Mesenchymal stem cell (in vitro differentiated cells and primary cell): ENCODE measurements at regions not wholly inside any gene's neighbourhood (a gene's known extent, or its start where the extent isn't known, plus 50 kb on each side); places are given as distances from the start of the nearest gene placed in this dataset.

Source experiments
- DNase-seq: peaks from one replicate; pipeline ENCODE4 v3.0.0-alpha.2; 2013
- H2AFZ ChIP-seq: one replicate; pipeline ENCODE4 v1.6.1; 2013; ENCODE audit warnings: low read depth, mild to moderate bottlenecking, control low read depth, inconsistent platforms, low read length, moderate library complexity
- H2AK5ac ChIP-seq: 2 replicates; pipeline ENCODE4 v1.6.1; 2013; ENCODE audit warnings: low read length, moderate library complexity, mild to moderate bottlenecking, inconsistent platforms; ENCODE audit not compliant: severe bottlenecking
- H2BK120ac ChIP-seq: one replicate; pipeline ENCODE4 v1.6.1; 2013; ENCODE audit warnings: low read depth, mild to moderate bottlenecking, inconsistent platforms, low read length, moderate library complexity
- H2BK12ac ChIP-seq, 2 experiments: one replicate each; pipeline ENCODE4 v1.6.1; 2013; ENCODE audit warnings: inconsistent platforms in 2 of 2, low read length in 2 of 2, mild to moderate bottlenecking in 2 of 2, moderate library complexity in 2 of 2, control low read depth in 1 of 2
- H2BK15ac ChIP-seq: one replicate; pipeline ENCODE4 v1.6.1; 2013; ENCODE audit warnings: mild to moderate bottlenecking, low read depth, inconsistent platforms; ENCODE audit not compliant: poor library complexity, severe bottlenecking
- H2BK5ac ChIP-seq: 2 replicates; pipeline ENCODE4 v1.6.1; 2013; ENCODE audit warnings: low read depth, mild to moderate bottlenecking, low read length, control low read depth, inconsistent platforms; ENCODE audit not compliant: poor library complexity, severe bottlenecking
- H3K14ac ChIP-seq, 2 experiments: one replicate each; pipeline ENCODE4 v1.6.1; 2013; ENCODE audit warnings: inconsistent platforms in 2 of 2, low read length in 2 of 2, control low read depth in 1 of 2, mild to moderate bottlenecking in 1 of 2, moderate library complexity in 1 of 2
- H3K18ac ChIP-seq, 2 experiments: one replicate each; pipeline ENCODE4 v1.6.1; 2013; ENCODE audit warnings: inconsistent platforms in 2 of 2, low read length in 2 of 2, control low read depth in 1 of 2, low read depth in 1 of 2, mild to moderate bottlenecking in 1 of 2
- H3K23ac ChIP-seq, 2 experiments: one replicate each; pipeline ENCODE4 v1.6.1; 2013; ENCODE audit warnings: inconsistent platforms in 2 of 2, low read length in 2 of 2, mild to moderate bottlenecking in 2 of 2, moderate library complexity in 2 of 2, control low read depth in 1 of 2
- H3K27ac ChIP-seq: 2 replicates; pipeline ENCODE4 v1.5.1; 2013; ENCODE audit warnings: mild to moderate bottlenecking, moderate library complexity, low read length, control low read depth, inconsistent platforms; ENCODE audit not compliant: poor library complexity, severe bottlenecking
- H3K27me3 ChIP-seq, 2 experiments: 2 replicates each; pipeline versions ENCODE4 v1.6.1 to v1.7.0; 2013; ENCODE audit warnings: low read length in 2 of 2, mild to moderate bottlenecking in 2 of 2, moderate library complexity in 2 of 2, control low read depth in 1 of 2, inconsistent platforms in 1 of 2; ENCODE audit not compliant: control insufficient read depth in 1 of 2, insufficient read depth in 1 of 2
- H3K36me3 ChIP-seq, 2 experiments: 2 replicates each; pipeline versions ENCODE4 v1.6.1 to v1.7.0; 2013; ENCODE audit warnings: low read length in 2 of 2, control low read depth in 1 of 2, inconsistent platforms in 1 of 2, low read depth in 1 of 2, mild to moderate bottlenecking in 1 of 2; ENCODE audit not compliant: insufficient read depth in 2 of 2, control insufficient read depth in 1 of 2
- H3K4ac ChIP-seq, 2 experiments: one replicate each; pipeline ENCODE4 v1.6.1; 2013; ENCODE audit warnings: inconsistent platforms in 2 of 2, low read length in 2 of 2, mild to moderate bottlenecking in 2 of 2, moderate library complexity in 2 of 2, control low read depth in 1 of 2, low read depth in 1 of 2
- H3K4me1 ChIP-seq: 2 replicates; pipeline ENCODE4 v1.6.1; 2013; ENCODE audit warnings: low read depth, low read length, control low read depth; ENCODE audit not compliant: control insufficient read depth, insufficient read depth
- H3K4me2 ChIP-seq: 2 replicates; pipeline ENCODE4 v1.6.1; 2013; ENCODE audit warnings: low read length, mild to moderate bottlenecking, inconsistent platforms; ENCODE audit not compliant: poor library complexity, severe bottlenecking
- H3K4me3 ChIP-seq, 2 experiments: 2 replicates each; pipeline versions ENCODE4 v1.5.1 to v1.7.0; 2013; ENCODE audit warnings: low read length in 2 of 2, mild to moderate bottlenecking in 2 of 2, control low read depth in 1 of 2, low read depth in 1 of 2; ENCODE audit not compliant: insufficient read depth in 1 of 2
- H3K79me1 ChIP-seq: replicated peaks from 2 replicates; pipeline ENCODE4 v1.6.1; 2013; ENCODE audit warnings: mild to moderate bottlenecking, control low read depth, low read length, inconsistent platforms; ENCODE audit not compliant: poor library complexity, severe bottlenecking
- H3K9ac ChIP-seq: 2 replicates; pipeline ENCODE4 v1.7.0; 2013; ENCODE audit warnings: mild to moderate bottlenecking, low read length, moderate library complexity
- H3K9me3 ChIP-seq: 2 replicates; pipeline ENCODE4 v1.7.0; 2013; ENCODE audit warnings: mild to moderate bottlenecking, low read length; ENCODE audit not compliant: control insufficient read depth
- H4K8ac ChIP-seq: one replicate; pipeline ENCODE4 v1.6.1; 2013; ENCODE audit warnings: inconsistent platforms, mild to moderate bottlenecking, low read length, moderate library complexity
- H4K91ac ChIP-seq: one replicate; pipeline ENCODE4 v1.6.1; 2013; ENCODE audit warnings: mild to moderate bottlenecking, low read length, inconsistent platforms
- WGBS: methylation state at CpG from one replicate; pipeline ENCODE4 v1.1.7; 2013; ENCODE audit warnings: mixed read lengths; 5-methylcytosine and 5-hydroxymethylcytosine counted together

DNA sequence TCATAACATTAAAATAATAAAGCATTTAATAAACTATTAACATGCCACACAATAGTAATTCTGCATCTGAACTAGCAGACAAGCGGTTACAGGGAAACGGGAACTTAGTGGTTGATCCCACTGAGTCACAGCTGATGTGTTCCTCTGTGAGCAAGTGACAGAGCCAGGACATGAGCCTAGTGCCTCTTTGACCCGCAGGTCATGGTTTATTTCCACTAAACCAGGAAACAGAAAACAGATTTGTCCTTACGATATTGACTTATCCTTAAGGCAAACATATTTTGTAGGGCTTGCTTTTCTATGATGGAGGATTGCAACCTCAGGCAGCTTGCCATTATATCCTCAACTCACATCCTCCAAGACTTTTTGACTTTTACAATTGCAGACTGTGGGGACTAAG is 987.3 kb downstream of the CCSER2 start:
- DNase-seq: no peak
- Histone ChIP-seq H2BK12ac (no peak overlapping the region), H3K18ac (no peak overlapping the region), H3K4me2 (no peak overlapping the region), H3K27ac (no peak overlapping the region), H3K9me3 (no peaks in the 10 kb centered on the region), H3K23ac (no peak overlapping the region), H4K8ac (no peak overlapping the region), H3K4me1 (no peaks in the 10 kb centered on the region), H3K14ac (no peak overlapping the region), H4K91ac (no peak overlapping the region), H3K27me3 (no peaks in the 10 kb centered on the region), H2BK15ac (no peak overlapping the region), H2AK5ac (no peak overlapping the region), H2BK120ac (no peak overlapping the region), H3K9ac (no peak overlapping the region), H3K4ac (no peak overlapping the region), H2BK5ac (no peak overlapping the region), H3K4me3 (no peak overlapping the region), H3K36me3 (no peaks in the 10 kb centered on the region), H3K79me1 (no peaks in the 10 kb centered on the region), H2AFZ (no peak overlapping the region)
- WGBS: 41% methylated on average over 2 of the region's 4 CpGs

DNA sequence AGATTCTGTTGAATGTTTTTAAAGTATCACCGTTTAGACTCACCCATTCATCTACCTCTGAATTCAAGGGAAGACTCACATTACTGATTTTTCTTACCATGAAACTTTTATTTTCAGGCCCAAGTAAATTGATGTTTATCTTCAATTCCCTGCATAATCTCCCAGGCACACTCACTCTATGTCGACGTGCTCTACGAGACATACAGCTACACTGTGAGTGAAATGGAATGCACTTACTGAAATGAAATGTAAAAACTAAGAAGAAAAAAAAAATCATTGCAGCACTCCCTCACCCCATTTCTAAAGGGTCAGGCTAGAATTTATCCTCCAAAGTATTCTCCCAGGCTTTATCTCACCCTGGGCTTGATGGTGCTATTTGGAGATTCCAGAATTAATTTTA is 987.9 kb downstream of the CCSER2 start:
- Histone ChIP-seq H3K4me3 (no peak overlapping the region), H3K14ac (no peak overlapping the region), H3K4me2 (no peak overlapping the region), H3K27me3 (no peaks in the 10 kb centered on the region), H2AK5ac (no peak overlapping the region), H2BK120ac (no peak overlapping the region), H2BK12ac (no peak overlapping the region), H4K91ac (no peak overlapping the region), H3K9ac (no peak overlapping the region), H4K8ac (no peak overlapping the region), H3K27ac (no peak overlapping the region), H3K23ac (no peak overlapping the region), H3K79me1 (no peaks in the 10 kb centered on the region), H3K18ac (no peak overlapping the region), H2BK15ac (no peak overlapping the region), H2AFZ (no peak overlapping the region), H3K9me3 (no peaks in the 10 kb centered on the region), H2BK5ac (no peak overlapping the region), H3K4ac (no peak overlapping the region), H3K36me3 (no peaks in the 10 kb centered on the region), H3K4me1 (no peaks in the 10 kb centered on the region)
- no peak for DNase-seq
- 94% methylated on average over 1 of the region's 4 CpGs for WGBS

GRCh38 chr10:85317827-85318226 is 989.4 kb downstream of the CCSER2 start:
- H3K4me2 ChIP-seq: no peak overlapping the region
- H3K9ac ChIP-seq: no peak overlapping the region
- H3K4me3 ChIP-seq: no peak overlapping the region
- H3K4me1 ChIP-seq: no peaks in the 10 kb centered on the region
- H3K9me3 ChIP-seq: no peaks in the 10 kb centered on the region
- WGBS: 64% methylated on average over 2 of the region's 2 CpGs
- no peak overlapping the region for H3K27ac ChIP-seq
- H3K36me3 ChIP-seq: no peaks in the 10 kb centered on the region
- H3K23ac ChIP-seq: no peak overlapping the region
- no peak overlapping the region for H2BK15ac ChIP-seq
- H2AK5ac ChIP-seq: no peak overlapping the region
- H3K14ac ChIP-seq: no peak overlapping the region
- H3K18ac ChIP-seq: no peak overlapping the region
- no peak overlapping the region for H4K91ac ChIP-seq
- H3K27me3 ChIP-seq: no peaks in the 10 kb centered on the region
- H2AFZ ChIP-seq: no peak overlapping the region
- H3K79me1 ChIP-seq: no peaks in the 10 kb centered on the region
- no peak overlapping the region for H2BK120ac ChIP-seq
- H3K4ac ChIP-seq: no peak overlapping the region
- DNase-seq: no peak
- no peak overlapping the region for H4K8ac ChIP-seq
- H2BK5ac ChIP-seq: no peak overlapping the region
- no peak overlapping the region for H2BK12ac ChIP-seq

GRCh38 chr10:85318809-85319807 is 990.7 kb downstream of the CCSER2 start:
- H3K36me3 ChIP-seq: no peaks in the 10 kb centered on the region
- no peak overlapping the region for H3K4me2 ChIP-seq
- H2BK5ac ChIP-seq: no peak overlapping the region
- H2AFZ ChIP-seq: no peak overlapping the region
- H2AK5ac ChIP-seq: no peak overlapping the region
- H3K4me1 ChIP-seq: no peaks in the 10 kb centered on the region
- H4K91ac ChIP-seq: no peak overlapping the region
- DNase-seq: peak; percentile 87
- no peak overlapping the region for H2BK120ac ChIP-seq
- H3K23ac ChIP-seq: no peak overlapping the region
- H4K8ac ChIP-seq: no peak overlapping the region
- WGBS: 48% methylated on average over 9 of the region's 9 CpGs
- no peak overlapping the region for H3K4me3 ChIP-seq
- no peak overlapping the region for H3K27ac ChIP-seq
- no peak overlapping the region for H3K4ac ChIP-seq
- H2BK12ac ChIP-seq: peak overlapping the region in 1 of 2 experiments; percentile 21
- no peaks in the 10 kb centered on the region for H3K9me3 ChIP-seq
- H3K9ac ChIP-seq: no peak overlapping the region
- no peak overlapping the region for H3K14ac ChIP-seq
- H3K27me3 ChIP-seq: no peaks in the 10 kb centered on the region
- H3K79me1 ChIP-seq: no peaks in the 10 kb centered on the region
- H3K18ac ChIP-seq: no peak overlapping the region
- no peak overlapping the region for H2BK15ac ChIP-seq
